K562 (cell line): ENCODE measurements at regions not wholly inside any gene's neighbourhood (a gene's known extent, or its start where the extent isn't known, plus 50 kb on each side); places are given as distances from the start of the nearest gene placed in this dataset.

Experiments
- ATAC-seq: fragments of 200-7000 bp; cut with Tn5 transposase; 3 replicates; pipeline ENCODE4 v1.9.1; 2020; ENCODE audit warnings: moderate library complexity
- BruUV-seq: library from RNA; stranded (reverse); fragments of 400-500 nt; replicated peaks from 2 replicates; lab custom pipeline; 2021; lab: Mats Ljungman, UMichigan
- CTCF ChIA-PET: fragments of 300-600 bp; formaldehyde crosslinking; extraction: SDS; loops from one replicate; lab custom pipeline; 2021; ENCODE audit warnings: low intra/inter-chr PET ratio; lab: Yijun Ruan, JAX
- POLR2A ChIA-PET: fragments of 300-600, 350-650 bp; sonication (Branson Sonifier 250); formaldehyde crosslinking; extraction: SDS; loops from one replicate; lab custom pipeline; 2021; ENCODE audit warnings: antibody characterized with exemption, inconsistent platforms; lab: Yijun Ruan, JAX
- DNase-seq, 4 experiments: peaks; one replicate each; pipeline versions ENCODE4 v3.0.0 to v3.0.0-alpha.2; 2011 to 2018; ENCODE audit warnings: low spot score in 3 of 4, mixed read lengths in 3 of 4; ENCODE audit errors: extremely low read depth in 1 of 4
- FAIRE-seq: peaks from 2 replicates; lab custom pipeline; 2011; peaks lifted over from hg19 to GRCh38; lab: Jason Lieb, UNC
- H2AFZ ChIP-seq: 2 replicates; pipeline ENCODE4 v1.6.0; 2011; ENCODE audit warnings: low read depth, low read length, control low read depth, inconsistent platforms
- H3K27ac ChIP-seq: fragments of 200-600 bp; 3 replicates; pipeline ENCODE4 v1.8.0; 2011; ENCODE audit warnings: low read depth, mild to moderate bottlenecking, control low read depth, inconsistent platforms, low read length, moderate library complexity, mixed read lengths; ENCODE audit errors: extremely low read depth
- H3K27me3 ChIP-seq, 2 experiments: fragments of 300-600 bp in 1 of 2; 2 replicates in 1 of 2; 3 replicates in 1 of 2; pipeline versions ENCODE4 v1.6.0 to v1.8.0; 2011; ENCODE audit warnings: inconsistent platforms in 2 of 2, low read length in 2 of 2, mild to moderate bottlenecking in 1 of 2, mixed read lengths in 1 of 2, moderate library complexity in 1 of 2; ENCODE audit not compliant: control insufficient read depth in 2 of 2, insufficient read depth in 2 of 2
- H3K36me3 ChIP-seq: fragments of 300-600 bp; 3 replicates; pipeline ENCODE4 v1.8.0; 2011; ENCODE audit warnings: mild to moderate bottlenecking, low read length, inconsistent platforms; ENCODE audit not compliant: control insufficient read depth, insufficient read depth
- H3K4me1 ChIP-seq, 2 experiments: fragments of 200-600 bp in 1 of 2; replicated peaks in 1 of 2; 2 replicates in 1 of 2; 3 replicates in 1 of 2; pipeline versions ENCODE4 v1.5.1 to v1.8.0; 2011; ENCODE audit warnings: inconsistent platforms in 2 of 2, low read length in 2 of 2, mild to moderate bottlenecking in 1 of 2, mixed read lengths in 1 of 2, moderate library complexity in 1 of 2; ENCODE audit not compliant: control insufficient read depth in 2 of 2, insufficient read depth in 2 of 2
- H3K4me2 ChIP-seq: 2 replicates; pipeline ENCODE4 v1.6.1; 2011; ENCODE audit warnings: low read length, control low read depth, inconsistent platforms, mixed read lengths; ENCODE audit not compliant: insufficient read depth
- H3K4me3 ChIP-seq: fragments of 200-600 bp; sonication (generic), shearing (Covaris generic); 2 replicates; pipeline ENCODE4 v1.5.1; 2016; ENCODE audit warnings: control low read depth, inconsistent platforms
- H3K79me2 ChIP-seq: fragments of 200-600 bp; 3 replicates; pipeline ENCODE4 v1.8.0; 2011; ENCODE audit warnings: low read length, inconsistent platforms; ENCODE audit not compliant: control insufficient read depth, insufficient read depth
- H3K9ac ChIP-seq, 2 experiments: 2 replicates each; pipeline versions ENCODE4 v1.6.0 to v1.6.1; 2011; ENCODE audit warnings: low read depth in 2 of 2, low read length in 2 of 2, control low read depth in 1 of 2, inconsistent platforms in 1 of 2, mild to moderate bottlenecking in 1 of 2, mixed read lengths in 1 of 2; ENCODE audit not compliant: insufficient read depth in 1 of 2
- H3K9me1 ChIP-seq: one replicate; pipeline ENCODE4 v1.6.0; 2011; ENCODE audit warnings: inconsistent platforms, mild to moderate bottlenecking, low read length, moderate library complexity; ENCODE audit not compliant: control insufficient read depth, insufficient read depth
- H3K9me3 ChIP-seq: replicated peaks from 2 replicates; pipeline ENCODE4 v1.5.1; 2011; ENCODE audit warnings: low read depth, low read length, inconsistent platforms; ENCODE audit not compliant: control insufficient read depth, insufficient read depth
- H4K20me1 ChIP-seq: replicated peaks from 2 replicates; pipeline ENCODE4 v1.6.1; 2011; ENCODE audit warnings: low read length, inconsistent platforms, mixed read lengths; ENCODE audit not compliant: control insufficient read depth, insufficient read depth
- KLF1 ChIP-seq: fragments of 450-650 bp; IDR thresholded peaks from 2 replicates; pipeline ENCODE4 v1.6.1; 2016; ENCODE audit warnings: missing genetic modification characterization, missing compliant biosample characterization
- TCF7 ChIP-seq: sonication (generic); IDR thresholded peaks from 2 replicates; pipeline ENCODE4 v1.6.1; 2016; ENCODE audit warnings: antibody characterized with exemption, borderline replicate concordance
- ZNF384 ChIP-seq: IDR thresholded peaks from 2 replicates; pipeline ENCODE4 v1.6.1; 2012; ENCODE audit warnings: low read depth, low read length, improper control_type of control experiment
- ZNF512 ChIP-seq: IDR thresholded peaks from 2 replicates; pipeline ENCODE4 v1.6.1; 2016; ENCODE audit warnings: missing genetic modification characterization, missing compliant biosample characterization
- WGBS: fragments of 100-300 bp; shearing (Covaris generic); methylation state at CpG from one replicate; pipeline ENCODE4 v1.1.6; 2016; ENCODE audit warnings: low coverage, mixed read lengths; ENCODE audit not compliant: insufficient coverage; ENCODE audit errors: missing lambda C conversion rate; 5-methylcytosine and 5-hydroxymethylcytosine counted together
- in situ Hi-C: fragments of 300-500 bp; cut with MboI; formaldehyde crosslinking; loops from 4 replicates; pipeline ENCODE4 v1.15.0; 2018; ENCODE audit warnings: inconsistent platforms, mixed read lengths
- intact Hi-C: fragments of 100-400 bp; cut with micrococcal nuclease; formaldehyde crosslinking; loops from 2 replicates; pipeline ENCODE4 v1.14.2; 2022

GRCh38 chr12:69084816-69085378 is 151.9 kb upstream of the CPM start:
- ChIA-PET CTCF (interaction anchor here (0.6 kb wide), 1 partner anchor 1712 kb away, joined by 3 read pairs; no protein-coding TSS in a partner anchor), POLR2A (no interaction called here)
- Histone ChIP-seq H3K4me2 (no peak overlapping the region), H3K9me1 (no peaks in the 10 kb centered on the region), H3K9ac (no peak overlapping the region), H3K4me1 (no peaks in the 10 kb centered on the region), H3K27ac (no peak overlapping the region), H3K27me3 (no peaks in the 10 kb centered on the region; a peak in 1 of 5 replicates), H2AFZ (no peak overlapping the region), H3K79me2 (no peaks in the 10 kb centered on the region), H3K36me3 (no peaks in the 10 kb centered on the region), H4K20me1 (no peaks in the 10 kb centered on the region), H3K9me3 (no peaks in the 10 kb centered on the region), H3K4me3 (no peak overlapping the region)
- intact Hi-C loops (no loop called here), in situ Hi-C loops (no loop called here)
- FAIRE-seq (no peak), DNase-seq (no peak), ATAC-seq (no peak)
- no TSS peak for BruUV-seq
- TF ChIP-seq ZNF512 (tag) (peak; percentile 73), KLF1 (tag) (no peak)

- Histone ChIP-seq H3K9me1 (no peaks in the 10 kb centered on the region), H3K4me3 (no peak overlapping the region), H2AFZ (no peak overlapping the region), H3K79me2 (no peaks in the 10 kb centered on the region), H4K20me1 (no peaks in the 10 kb centered on the region), H3K36me3 (no peaks in the 10 kb centered on the region), H3K27me3 (no peaks in the 10 kb centered on the region), H3K9me3 (no peaks in the 10 kb centered on the region), H3K27ac (no peak overlapping the region), H3K4me1 (no peaks in the 10 kb centered on the region), H3K4me2 (no peak overlapping the region), H3K9ac (no peak overlapping the region)
- FAIRE-seq (no peak), ATAC-seq (no peak), DNase-seq (no peak)
- 0% methylated on average over 1 of the region's 2 CpGs for WGBS
- in situ Hi-C loops (no loop called here), intact Hi-C loops (no loop called here)
- POLR2A ChIA-PET, result interaction anchor here (0.8 kb wide), 1 partner anchor 18 kb away, joined by 3 read pairs; no protein-coding TSS in a partner anchor
- no TSS peak for BruUV-seq
- CTCF ChIA-PET, result no interaction called here
- no peak for TF ChIP-seq TCF7
- TF ChIP-seq ZNF384, result no peak
These were observed 152.9 kb upstream of the CPM start for GRCh38 chr12:69085852-69086251.
